Ishikawa (cell line): ENCODE measurements at regions not wholly inside any gene's neighbourhood (a gene's known extent, or its start where the extent isn't known, plus 50 kb on each side); places are given as distances from the start of the nearest gene placed in this dataset.

ENCODE experiments used
- CEBPB ChIP-seq: IDR thresholded peaks from 2 replicates; pipeline ENCODE4 v1.6.1; 2012
- CREB1 ChIP-seq: IDR thresholded peaks from 2 replicates; pipeline ENCODE4 v1.6.1; 2012; ENCODE audit warnings: low read depth
- EGR1 ChIP-seq: IDR thresholded peaks from 2 replicates; pipeline ENCODE4 v1.6.1; 2012
- EP300 ChIP-seq: IDR thresholded peaks from 2 replicates; pipeline ENCODE4 v1.6.1; 2012; ENCODE audit warnings: borderline replicate concordance
- FOXM1 ChIP-seq: IDR thresholded peaks from 2 replicates; pipeline ENCODE4 v1.6.1; 2012; ENCODE audit warnings: low read depth, borderline replicate concordance
- MAX ChIP-seq: IDR thresholded peaks from 2 replicates; pipeline ENCODE4 v1.6.1; 2012
- NFIC ChIP-seq: IDR thresholded peaks from 2 replicates; pipeline ENCODE4 v1.6.1; 2012
- RAD21 ChIP-seq: IDR thresholded peaks from 2 replicates; pipeline ENCODE4 v1.6.1; 2012; ENCODE audit warnings: low read depth
- TAF1 ChIP-seq: IDR thresholded peaks from 2 replicates; pipeline ENCODE4 v1.6.1; 2012; ENCODE audit warnings: low read depth, mild to moderate bottlenecking
- TCF12 ChIP-seq: IDR thresholded peaks from 2 replicates; pipeline ENCODE4 v1.6.1; 2012; ENCODE audit warnings: low read depth
- TEAD4 ChIP-seq: IDR thresholded peaks from 2 replicates; pipeline ENCODE4 v1.6.1; 2012
- USF1 ChIP-seq: IDR thresholded peaks from 2 replicates; pipeline ENCODE4 v1.6.1; 2012
- YY1 ChIP-seq: IDR thresholded peaks from 2 replicates; pipeline ENCODE4 v1.6.1; 2012; ENCODE audit warnings: low read depth
- ZBTB7A ChIP-seq: IDR thresholded peaks from 2 replicates; pipeline ENCODE4 v1.6.1; 2012; ENCODE audit warnings: low read depth
- TF ChIP-seq, protein P1 (sequence below): IDR thresholded peaks from 2 replicates; pipeline ENCODE4 v1.6.1; 2012; ENCODE audit warnings: low read depth, mild to moderate bottlenecking

GRCh38 chr4:11704186-11704830 lies 275.6 kb upstream of the HS3ST1 start:
- TF ChIP-seq, protein P1, sequence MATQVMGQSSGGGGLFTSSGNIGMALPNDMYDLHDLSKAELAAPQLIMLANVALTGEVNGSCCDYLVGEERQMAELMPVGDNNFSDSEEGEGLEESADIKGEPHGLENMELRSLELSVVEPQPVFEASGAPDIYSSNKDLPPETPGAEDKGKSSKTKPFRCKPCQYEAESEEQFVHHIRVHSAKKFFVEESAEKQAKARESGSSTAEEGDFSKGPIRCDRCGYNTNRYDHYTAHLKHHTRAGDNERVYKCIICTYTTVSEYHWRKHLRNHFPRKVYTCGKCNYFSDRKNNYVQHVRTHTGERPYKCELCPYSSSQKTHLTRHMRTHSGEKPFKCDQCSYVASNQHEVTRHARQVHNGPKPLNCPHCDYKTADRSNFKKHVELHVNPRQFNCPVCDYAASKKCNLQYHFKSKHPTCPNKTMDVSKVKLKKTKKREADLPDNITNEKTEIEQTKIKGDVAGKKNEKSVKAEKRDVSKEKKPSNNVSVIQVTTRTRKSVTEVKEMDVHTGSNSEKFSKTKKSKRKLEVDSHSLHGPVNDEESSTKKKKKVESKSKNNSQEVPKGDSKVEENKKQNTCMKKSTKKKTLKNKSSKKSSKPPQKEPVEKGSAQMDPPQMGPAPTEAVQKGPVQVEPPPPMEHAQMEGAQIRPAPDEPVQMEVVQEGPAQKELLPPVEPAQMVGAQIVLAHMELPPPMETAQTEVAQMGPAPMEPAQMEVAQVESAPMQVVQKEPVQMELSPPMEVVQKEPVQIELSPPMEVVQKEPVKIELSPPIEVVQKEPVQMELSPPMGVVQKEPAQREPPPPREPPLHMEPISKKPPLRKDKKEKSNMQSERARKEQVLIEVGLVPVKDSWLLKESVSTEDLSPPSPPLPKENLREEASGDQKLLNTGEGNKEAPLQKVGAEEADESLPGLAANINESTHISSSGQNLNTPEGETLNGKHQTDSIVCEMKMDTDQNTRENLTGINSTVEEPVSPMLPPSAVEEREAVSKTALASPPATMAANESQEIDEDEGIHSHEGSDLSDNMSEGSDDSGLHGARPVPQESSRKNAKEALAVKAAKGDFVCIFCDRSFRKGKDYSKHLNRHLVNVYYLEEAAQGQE, result no peak
- TF ChIP-seq ZBTB7A (no peak), NFIC (no peak), USF1 (no peak), FOXM1 (no peak), RAD21 (no peak), TEAD4 (no peak), TCF12 (no peak), EP300 (no peak), CREB1 (no peak), YY1 (no peak)

- TF ChIP-seq, protein P1, result no peak
- TF ChIP-seq RAD21 (no peak), USF1 (no peak), TEAD4 (no peak), CREB1 (no peak), CEBPB (no peak), TAF1 (no peak), EP300 (no peak), EGR1 (no peak), ZBTB7A (no peak), TCF12 (no peak), MAX (no peak), YY1 (no peak), FOXM1 (no peak), NFIC (no peak)
Measured at GRCh38 chr4:11702886-11703557, 274.3 kb upstream of the HS3ST1 start.

DNA sequence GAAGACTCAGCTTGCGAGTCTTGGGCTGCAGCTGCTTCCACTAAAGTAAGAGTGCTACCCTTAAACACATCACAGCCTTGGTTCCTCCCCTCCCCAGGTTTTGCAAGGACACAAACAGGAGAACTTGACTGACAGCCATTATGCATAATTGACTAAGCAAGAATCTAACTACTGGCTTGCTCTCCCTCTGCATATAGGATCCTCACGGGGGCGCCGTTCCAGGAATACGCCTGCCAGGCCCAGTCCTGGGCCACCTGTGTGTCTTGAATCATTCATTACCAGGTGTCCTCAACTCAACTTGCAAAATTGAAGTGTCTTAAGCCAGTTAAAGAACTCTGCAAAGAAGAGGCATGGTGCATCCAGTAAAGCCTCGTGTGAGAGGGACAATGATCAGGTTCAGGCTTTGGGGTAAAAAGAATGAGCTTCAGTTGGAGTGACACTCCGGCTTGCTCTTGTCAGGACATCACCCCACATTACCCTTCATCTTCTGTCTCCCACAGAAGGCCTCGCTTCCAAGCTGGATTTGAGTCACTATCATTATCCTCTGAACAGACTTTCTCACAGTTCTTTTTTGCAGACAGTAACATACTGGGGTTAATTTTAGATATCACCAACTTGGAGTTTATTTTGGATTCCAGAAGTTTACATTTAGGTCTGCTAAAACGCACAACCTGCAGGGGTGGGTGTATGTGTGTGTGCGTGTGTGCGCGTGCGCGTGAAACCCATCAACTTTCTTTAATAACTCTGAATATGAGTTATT lies 273.5 kb upstream of the HS3ST1 start:
- no peak for TF ChIP-seq TCF12
- no peak for TF ChIP-seq EP300
- no peak for TF ChIP-seq YY1
- TF ChIP-seq EGR1, result no peak
- no peak for TF ChIP-seq CREB1
- TF ChIP-seq NFIC, result no peak

GRCh38 chr4:11700751-11701226 lies 272.1 kb upstream of the HS3ST1 start:
- TF ChIP-seq MAX (no peak), TAF1 (no peak), CEBPB (no peak), EGR1 (no peak), CREB1 (no peak), USF1 (no peak), RAD21 (no peak), ZBTB7A (no peak)
- TF ChIP-seq, protein P1, result no peak
